COLO668 (cell line): ENCODE measurements at regions not wholly inside any gene's neighbourhood (a gene's known extent, or its start where the extent isn't known, plus 50 kb on each side); places are given as distances from the start of the nearest gene placed in this dataset.
"Not testable (repeated sequence)": the region's sequence is repeated elsewhere in the genome, so short reads cannot be mapped to it uniquely, and the experiment has no call there.

Experiments used
- DNase-seq: peaks from one replicate; lab custom pipeline; 2025; ENCODE audit not compliant: unreplicated experiment; lab: John Stamatoyannopoulos, UW

- DNase-seq, result no peak
These were observed 83.3 kb upstream of the PDZD8 start for GRCh38 chr10:117458571-117458970.

DNA sequence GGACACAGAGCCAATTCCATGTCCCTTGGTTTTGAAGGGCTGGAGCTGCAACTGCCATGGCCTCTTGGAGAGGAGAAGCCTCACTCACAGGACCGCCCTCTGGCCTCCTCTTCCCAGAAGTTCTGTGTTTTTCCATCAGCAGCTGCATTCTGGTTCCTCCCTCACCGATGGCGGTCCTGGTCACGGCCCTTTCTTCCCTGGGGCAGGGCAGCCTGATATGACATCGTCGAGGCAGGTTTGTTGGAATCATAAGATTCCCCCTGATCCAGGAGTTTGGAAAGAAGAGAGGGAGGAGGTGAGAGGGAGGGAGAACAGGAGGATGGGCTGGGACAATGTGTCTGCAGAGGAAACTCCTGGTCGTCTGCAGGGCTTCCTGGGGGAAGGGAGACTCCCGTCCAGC, 82.7 kb upstream of the PDZD8 start:
- no peak for DNase-seq

- DNase-seq, result no peak
These were observed 82.0 kb upstream of the PDZD8 start for GRCh38 chr10:117457071-117457810.

DNA sequence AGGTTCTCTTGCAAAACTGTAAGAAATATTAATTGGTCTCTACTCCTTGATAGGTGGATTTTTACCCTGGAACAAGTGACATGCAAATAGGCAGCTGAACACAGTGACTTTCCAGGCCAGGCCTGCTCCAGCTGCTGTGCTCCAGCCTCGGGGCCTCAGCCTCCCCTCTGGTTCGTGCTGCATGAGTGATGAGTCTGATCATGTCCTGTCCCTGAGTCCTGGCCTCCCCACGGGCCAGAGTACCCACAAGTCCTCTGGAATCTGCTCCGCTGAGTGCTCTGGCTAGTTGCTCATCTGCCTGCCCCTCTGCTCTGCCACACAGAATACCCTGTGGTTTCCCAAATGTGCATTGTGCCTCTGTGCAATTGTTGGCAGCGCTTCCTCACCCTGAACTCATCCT, 80.1 kb upstream of the PDZD8 start:
- DNase-seq, result no peak

DNA sequence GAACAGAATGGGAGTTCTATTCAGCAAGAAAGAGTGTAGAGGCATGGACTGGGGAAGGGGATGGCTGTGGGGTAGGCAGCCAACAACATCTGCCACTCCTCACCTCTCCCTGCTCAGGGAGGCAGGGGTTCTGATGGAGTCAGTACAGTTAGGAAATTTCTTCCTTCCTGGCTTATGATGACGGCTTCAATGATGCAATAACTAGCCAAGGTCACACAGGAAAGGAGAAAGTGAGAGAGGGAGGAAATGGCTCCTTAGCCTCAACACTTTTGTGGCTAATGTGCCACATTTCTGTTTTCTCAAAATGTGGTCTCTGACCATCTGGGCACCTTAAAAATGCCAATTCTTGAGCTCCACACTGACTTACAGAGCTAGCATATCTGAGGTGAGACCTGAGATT, 79.3 kb upstream of the PDZD8 start:
- no peak for DNase-seq

- DNase-seq, result not testable (repeated sequence)
These were observed 78.2 kb upstream of the PDZD8 start for GRCh38 chr10:117453484-117453883.

GRCh38 chr10:117450940-117451339, 75.7 kb upstream of the PDZD8 start:
- no peak for DNase-seq

- no peak for DNase-seq
These were observed 74.4 kb upstream of the PDZD8 start for GRCh38 chr10:117449636-117450035.

GRCh38 chr10:117448802-117449201, 73.6 kb upstream of the PDZD8 start:
- DNase-seq, result no peak

DNA sequence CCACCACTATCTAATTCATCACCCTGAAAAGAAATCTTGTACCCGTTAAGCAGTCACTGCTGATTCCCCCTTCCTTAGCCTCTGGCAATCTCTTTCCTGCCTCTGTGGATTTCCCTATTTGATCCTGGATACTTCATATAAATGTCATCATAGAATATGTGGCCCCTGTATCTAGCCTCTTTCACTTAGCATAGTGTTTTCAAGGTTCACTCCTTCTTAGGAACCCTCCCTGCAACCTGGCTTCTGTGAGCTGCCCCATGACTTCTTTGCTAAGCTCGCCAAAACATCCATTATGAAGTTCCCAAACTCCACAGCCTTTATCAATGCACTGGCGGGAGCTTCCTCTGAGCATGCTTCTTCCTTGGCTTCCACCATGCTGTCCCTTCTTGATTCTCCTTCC, 70.8 kb upstream of the PDZD8 start:
- DNase-seq, result no peak

DNA sequence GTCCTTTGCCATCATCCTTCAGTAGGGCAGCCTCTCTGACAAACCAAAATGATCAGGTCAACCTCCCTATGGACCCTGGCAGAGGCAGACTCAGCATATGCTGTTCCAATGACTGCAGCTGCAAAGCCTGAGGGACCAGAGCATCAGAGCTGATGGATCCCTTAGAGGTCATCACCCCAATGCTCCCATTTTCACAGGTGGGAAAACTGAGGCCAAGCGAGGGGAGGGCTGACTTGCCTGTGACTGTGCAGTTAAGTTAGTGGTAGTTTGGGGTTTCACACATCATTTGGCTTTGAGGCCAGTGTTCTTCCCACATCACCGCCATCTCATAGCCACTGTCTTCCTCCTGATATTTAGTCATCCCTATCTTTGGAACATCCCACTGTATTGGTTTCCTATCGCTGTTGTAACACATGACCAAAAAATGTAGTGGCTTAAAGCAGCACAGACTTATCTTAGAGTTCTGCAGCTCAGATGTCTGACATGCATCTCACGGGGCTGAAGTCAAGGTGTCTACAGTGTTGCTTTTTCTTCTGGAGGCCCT, 69.3 kb upstream of the PDZD8 start:
- no peak for DNase-seq

DNA sequence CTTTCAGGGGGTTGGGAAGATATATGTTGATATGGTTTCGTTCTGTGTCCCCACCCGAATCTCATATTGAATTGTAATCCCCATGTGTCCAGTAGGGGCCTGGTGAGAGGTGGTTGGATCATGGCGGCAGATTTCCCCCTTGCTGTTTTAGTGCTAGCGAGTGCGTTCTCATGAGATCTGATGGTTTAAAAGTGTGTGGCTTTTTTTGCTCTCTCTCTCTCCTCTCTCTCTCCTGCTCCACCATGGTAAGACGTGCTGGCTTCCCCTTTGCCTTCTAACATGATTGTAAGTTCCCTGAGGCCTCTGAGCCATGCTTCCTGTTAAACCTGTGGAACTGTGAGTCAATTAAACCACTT, 68.4 kb upstream of the PDZD8 start:
- DNase-seq, result no peak

DNA sequence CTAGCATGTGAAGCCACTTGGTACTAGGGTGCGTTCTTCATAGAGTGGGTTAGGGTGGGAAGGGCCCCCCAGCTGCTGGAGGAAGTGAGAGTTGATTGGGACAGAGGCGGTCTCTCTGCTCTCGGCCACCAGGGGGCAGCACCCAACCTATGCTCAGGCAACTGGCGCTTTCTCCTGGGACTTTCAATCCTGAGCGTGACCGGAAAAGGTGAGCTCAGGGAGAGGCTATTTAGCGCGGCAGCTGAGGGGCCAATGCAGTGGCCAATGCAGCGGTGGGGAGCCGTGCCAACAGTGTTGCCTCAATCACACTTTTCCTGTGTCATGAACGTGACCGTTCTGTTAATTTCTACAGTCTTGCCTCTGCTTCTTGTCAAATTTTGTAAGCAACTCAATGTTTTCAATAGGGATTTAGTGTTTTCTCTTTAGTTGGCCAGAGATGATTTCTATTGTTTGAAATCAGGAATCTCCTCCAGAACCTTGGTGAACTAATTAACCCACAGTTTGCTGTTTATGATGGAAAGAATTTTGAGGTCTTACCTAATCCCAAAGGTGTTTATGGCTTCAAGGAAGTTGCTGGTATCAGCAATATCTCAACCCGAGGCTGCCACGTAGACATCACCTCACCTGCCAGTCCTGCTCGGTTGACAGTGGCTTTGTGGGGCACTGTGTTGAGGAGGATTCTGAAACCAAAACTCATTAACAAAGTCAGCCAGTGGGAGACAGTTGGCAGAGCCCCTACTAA, 67.9 kb upstream of the PDZD8 start:
- peak; percentile 52 for DNase-seq

DNA sequence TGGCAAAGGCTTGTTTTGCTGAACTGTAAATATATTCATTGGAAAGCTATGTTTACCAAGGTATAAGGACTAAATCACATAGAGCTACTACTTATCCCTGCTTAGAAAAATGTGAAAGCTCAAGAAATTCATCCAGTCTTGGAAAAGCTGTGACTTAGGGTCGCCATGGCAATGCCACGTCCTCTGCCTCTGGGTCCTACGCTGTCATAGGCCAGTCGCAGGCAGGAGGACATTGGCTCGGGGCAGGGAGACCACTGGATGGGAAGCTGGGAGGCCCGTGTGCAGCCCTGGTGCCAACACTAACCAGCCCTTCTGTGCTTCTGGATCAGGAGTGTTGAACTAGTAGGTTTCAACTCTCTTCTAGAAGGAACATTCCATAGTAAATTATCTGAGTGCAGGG, 67.3 kb upstream of the PDZD8 start:
- no peak for DNase-seq

DNA sequence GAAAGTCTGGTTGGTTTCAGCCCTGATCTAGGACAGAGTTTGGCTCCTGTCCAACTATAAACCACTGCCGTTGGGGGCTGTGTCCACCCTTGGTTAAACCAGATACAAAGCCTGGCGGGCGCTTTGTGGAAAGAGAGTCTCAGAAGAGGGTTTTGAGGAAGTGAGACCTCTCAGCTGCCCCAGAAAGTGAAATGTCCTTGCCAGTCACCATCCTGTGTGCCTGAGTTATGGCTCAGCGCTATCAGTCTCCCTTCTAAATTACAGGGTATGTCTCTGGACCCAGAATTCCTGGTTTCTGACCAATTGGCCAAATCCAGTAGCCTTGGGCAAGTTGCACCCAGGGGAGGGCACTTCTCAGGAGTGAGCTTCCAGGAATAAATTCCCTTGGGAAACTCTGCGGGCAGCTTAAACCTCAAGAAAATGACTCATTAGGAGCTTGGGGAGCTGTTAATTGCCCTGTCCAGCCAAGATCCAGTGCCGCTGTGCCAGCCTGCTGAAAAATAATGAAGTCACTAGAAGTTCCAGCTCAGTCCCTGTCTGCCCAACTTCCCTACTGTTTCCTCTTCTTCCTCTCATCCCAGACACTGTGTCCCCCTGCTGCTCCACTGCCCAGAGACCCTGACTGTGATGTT, 66.7 kb upstream of the PDZD8 start:
- DNase-seq, result no peak

GRCh38 chr10:117441361-117441760, 66.1 kb upstream of the PDZD8 start:
- no peak for DNase-seq

DNA sequence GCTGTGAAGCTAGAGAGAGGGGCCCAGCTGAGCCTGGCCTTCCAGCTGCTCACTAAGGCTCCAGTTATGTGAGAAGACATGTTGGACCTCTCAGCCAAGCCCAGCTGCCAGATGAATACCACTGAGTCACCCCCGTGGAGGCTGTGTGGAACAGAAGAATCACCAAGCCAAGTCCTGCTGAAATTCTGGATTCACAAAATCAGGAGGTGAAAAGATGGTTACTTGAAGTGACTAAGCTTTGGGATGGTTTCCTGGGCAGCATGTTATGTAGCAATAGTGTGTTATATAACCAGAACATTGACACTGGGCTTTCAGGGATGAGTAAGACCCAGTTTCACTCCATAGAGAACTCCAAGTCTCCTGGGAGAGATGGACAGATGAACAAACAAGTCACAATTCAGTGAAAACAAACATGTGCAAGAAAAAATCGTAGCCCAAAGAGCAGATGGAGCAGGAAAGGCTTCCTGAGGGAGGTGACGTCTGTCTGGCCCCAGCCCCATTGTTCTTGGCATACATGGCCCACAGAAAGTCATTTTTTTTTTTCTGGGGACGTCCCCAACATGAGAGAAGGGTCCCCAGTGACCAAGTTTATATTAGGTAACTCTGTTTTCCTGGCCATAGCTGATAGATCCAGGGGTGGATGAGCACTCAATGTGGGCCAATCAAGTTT, 64.1 kb upstream of the PDZD8 start:
- DNase-seq, result no peak

- DNase-seq, result no peak
These were observed 57.6 kb upstream of the PDZD8 start for GRCh38 chr10:117432866-117433265.

GRCh38 chr10:117431160-117431559, 55.9 kb upstream of the PDZD8 start:
- DNase-seq, result no peak

- DNase-seq, result not testable (repeated sequence)
These were observed 55.3 kb upstream of the PDZD8 start for GRCh38 chr10:117430535-117430934.

- no peak for DNase-seq
These were observed 54.5 kb upstream of the PDZD8 start for GRCh38 chr10:117429643-117430265.
